ENCODE measurements at regions not wholly inside any gene's neighbourhood (a gene's known extent, or its start where the extent isn't known, plus 50 kb on each side); places are given as distances from the start of the nearest gene placed in this dataset.

- DNase-seq, result no peak
These were observed 221.6 kb downstream of the MYCN start for GRCh38 chr2:16161768-16162490.

GRCh38 chr2:16161085-16161565 is 220.8 kb downstream of the MYCN start:
- DNase-seq, result no peak

- DNase-seq, result no peak
These were observed 220.1 kb downstream of the MYCN start for GRCh38 chr2:16160281-16161084.

- DNase-seq, result no peak
These were observed 216.1 kb downstream of the MYCN start for GRCh38 chr2:16156411-16156810.

- DNase-seq, result no peak
These were observed 215.4 kb downstream of the MYCN start for GRCh38 chr2:16155766-16156165.

- no peak for DNase-seq
These were observed 215.0 kb downstream of the MYCN start for GRCh38 chr2:16155366-16155765.

- no peak for DNase-seq
These were observed 214.3 kb downstream of the MYCN start for GRCh38 chr2:16154501-16155280.

DNA sequence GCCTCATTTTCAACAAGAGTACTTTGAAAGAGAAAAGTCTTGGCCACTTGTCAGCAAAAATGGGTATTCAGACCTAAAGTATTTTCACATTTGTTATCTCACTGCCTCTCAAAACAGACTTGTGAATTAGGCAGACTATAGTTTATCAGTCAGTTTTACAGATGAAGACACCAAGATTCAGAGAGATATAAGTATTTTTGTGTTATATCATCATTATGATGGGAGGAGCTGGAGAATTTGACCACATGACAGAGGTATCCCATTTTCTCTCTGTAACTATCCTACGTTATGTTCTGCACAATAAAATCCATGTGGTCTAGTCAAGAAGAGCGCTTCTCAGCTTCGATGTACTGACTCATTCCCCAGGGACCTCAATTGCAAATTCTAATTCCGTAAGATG is 213.7 kb downstream of the MYCN start:
- no peak for DNase-seq

- no peak for DNase-seq
These were observed 213.3 kb downstream of the MYCN start for GRCh38 chr2:16153754-16154035.

- no peak for DNase-seq
These were observed 212.8 kb downstream of the MYCN start for GRCh38 chr2:16152928-16153753.

DNA sequence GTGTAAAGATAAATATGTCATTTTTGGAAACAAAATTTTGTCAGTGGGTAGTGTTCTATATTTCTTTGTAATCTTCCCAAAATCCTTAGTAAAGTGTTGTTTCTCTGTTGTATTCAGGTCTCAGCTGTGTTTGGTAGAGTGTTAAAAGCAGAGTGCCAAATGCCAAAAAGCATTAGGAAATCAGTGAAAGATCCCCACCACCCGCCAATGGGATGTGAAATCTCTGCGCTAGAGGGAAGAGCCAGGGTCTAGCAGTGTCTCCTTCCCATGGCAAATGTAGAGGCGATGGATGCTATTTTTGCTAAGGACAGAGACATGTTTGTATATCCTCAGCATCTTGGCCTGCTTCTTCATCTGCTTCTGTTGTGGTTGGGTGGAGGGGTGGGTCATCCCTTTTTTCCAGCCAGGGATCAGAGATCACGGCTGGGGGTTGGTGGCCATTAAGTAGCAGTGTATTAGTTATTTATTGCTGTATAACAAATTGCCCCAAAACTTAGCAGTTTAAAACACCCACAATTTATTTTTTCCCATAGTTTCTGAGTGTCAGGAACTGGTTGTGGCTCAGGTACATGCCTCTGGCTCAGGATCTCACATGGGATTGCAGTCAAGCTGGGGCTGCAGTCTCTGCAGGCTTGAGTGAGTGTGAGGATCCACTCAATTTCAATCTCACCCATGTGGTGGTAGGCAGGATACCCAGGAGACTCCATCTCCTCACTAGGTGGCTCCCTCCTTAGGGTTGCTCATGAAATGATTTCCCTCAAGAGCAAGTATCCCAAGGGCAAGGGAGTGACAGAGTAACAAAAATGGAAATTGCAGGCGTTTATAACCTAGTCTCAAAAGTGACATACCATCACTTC is 211.9 kb downstream of the MYCN start:
- no peak for DNase-seq

- no peak for DNase-seq
These were observed 211.3 kb downstream of the MYCN start for GRCh38 chr2:16151651-16152050.

- no peak for DNase-seq
These were observed 210.9 kb downstream of the MYCN start for GRCh38 chr2:16151281-16151570.

DNA sequence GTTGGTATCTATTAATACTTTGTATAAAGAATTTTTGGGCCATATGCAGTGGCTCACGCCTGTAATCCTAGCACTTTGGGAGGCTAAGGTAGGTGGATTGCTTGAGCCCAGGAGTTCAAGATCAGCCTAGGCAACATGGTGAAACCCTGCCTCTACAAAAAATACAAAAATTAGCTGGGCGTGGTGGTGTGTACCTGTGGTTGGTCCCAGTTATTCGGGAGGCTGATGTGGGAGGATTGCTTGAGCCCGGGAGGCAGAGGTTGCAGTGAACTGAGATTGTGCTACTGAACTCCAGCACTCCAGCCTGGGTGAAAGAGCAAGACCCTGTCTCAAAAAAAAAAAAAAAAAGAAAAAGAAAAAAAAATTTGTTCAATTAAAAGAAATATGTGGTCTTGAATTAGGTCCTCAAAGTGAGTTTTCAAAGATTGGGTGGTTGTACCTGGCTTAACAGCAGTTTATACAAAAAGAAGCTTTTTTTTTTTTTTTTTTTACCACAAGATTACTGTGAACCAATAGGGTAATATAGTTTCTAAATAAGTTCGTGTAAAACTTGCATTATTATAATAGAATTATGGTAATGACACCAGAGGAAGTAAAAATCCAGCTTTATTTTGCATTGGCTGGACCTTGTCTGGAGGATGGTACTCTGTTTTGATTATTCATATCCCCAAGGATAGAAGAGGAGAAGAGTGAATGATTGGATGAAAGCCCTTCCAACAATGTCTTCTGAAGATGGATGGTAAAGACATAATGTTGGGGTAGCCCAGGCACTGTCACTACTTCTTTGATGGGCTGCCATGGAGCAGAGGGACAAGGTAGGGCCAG is 210.3 kb downstream of the MYCN start:
- no peak for DNase-seq

- no peak for DNase-seq
These were observed 209.2 kb downstream of the MYCN start for GRCh38 chr2:16149349-16150243.

DNA sequence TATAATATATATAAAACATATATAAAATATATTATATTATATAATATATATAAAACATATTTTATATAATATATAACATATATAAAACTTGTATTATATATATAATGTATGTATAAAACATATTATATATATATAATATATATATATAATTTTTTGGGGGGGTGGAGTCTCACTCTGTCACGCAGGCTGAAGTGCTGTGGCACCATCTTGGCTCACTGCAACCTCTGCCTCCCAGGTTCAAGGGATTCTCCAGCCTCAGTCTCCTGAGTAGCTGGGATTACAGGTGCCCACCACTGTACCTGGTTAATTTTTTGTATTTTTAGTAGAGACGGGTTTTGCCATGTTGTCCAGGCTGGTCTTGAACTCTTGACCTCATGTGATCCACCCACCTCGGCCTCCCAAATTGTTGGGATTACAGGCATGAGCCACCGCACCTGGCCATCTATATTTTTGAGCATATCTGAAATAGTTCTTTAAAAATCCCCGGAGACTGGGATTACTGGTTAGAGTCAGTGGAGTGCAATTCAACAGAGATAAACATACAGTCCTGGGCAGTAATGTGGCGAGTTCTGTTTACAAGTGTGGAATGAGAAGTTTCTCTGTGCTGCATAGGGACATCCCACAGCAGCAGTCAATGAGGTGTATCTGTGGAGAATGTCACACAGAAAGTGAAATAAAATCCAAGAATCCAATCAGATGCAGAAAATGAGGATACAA is 208.4 kb downstream of the MYCN start:
- DNase-seq, result no peak

- DNase-seq, result peak; percentile 38
These were observed 202.3 kb downstream of the MYCN start for GRCh38 chr2:16142383-16143361.

DNA sequence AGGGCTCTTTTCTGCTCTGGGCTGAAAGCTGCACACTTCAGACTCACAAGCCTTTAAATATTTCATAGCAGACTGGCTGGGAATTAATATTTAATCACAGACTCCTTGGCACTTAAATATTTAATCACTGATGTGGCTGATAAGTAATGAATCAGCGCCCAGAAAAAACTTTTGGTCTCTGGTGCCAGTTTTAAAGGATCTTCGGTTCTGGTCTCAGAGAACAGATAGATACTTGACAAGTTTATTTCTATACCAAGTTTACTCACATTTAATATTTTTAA is 201.2 kb downstream of the MYCN start:
- DNase-seq, result peak; percentile 28
